AG04449 (cell line): ENCODE measurements at regions not wholly inside any gene's neighbourhood (a gene's known extent, or its start where the extent isn't known, plus 50 kb on each side); places are given as distances from the start of the nearest gene placed in this dataset.

ENCODE experiments used
- CTCF ChIA-PET: fragments of 350-600 bp; formaldehyde crosslinking; extraction: SDS; loops from one replicate; lab custom pipeline; 2021; ENCODE audit warnings: antibody characterized with exemption; lab: Yijun Ruan, JAX
- POLR2A ChIA-PET: fragments of 400-600, 350-600 bp; formaldehyde crosslinking; extraction: SDS; loops from one replicate; lab custom pipeline; 2020; ENCODE audit warnings: antibody characterized with exemption, inconsistent platforms; lab: Yijun Ruan, JAX
- DNase-seq: peaks from one replicate; pipeline ENCODE4 v3.0.0-alpha.2; 2010; ENCODE audit warnings: low read depth, low spot score
- H3K4me3 ChIP-seq: 2 replicates; pipeline ENCODE4 v1.5.1; 2011; ENCODE audit warnings: low read depth, mild to moderate bottlenecking, control low read depth, low read length
- CTCF ChIP-seq: IDR thresholded peaks from one replicate; pipeline ENCODE4 v1.5.1; 2011; ENCODE audit warnings: mild to moderate bottlenecking, moderate library complexity, low read length, control low read depth, inconsistent platforms; ENCODE audit not compliant: insufficient read depth; ENCODE audit errors: missing control alignments

- H3K4me3 ChIP-seq: no peak overlapping the region
- DNase-seq: no peak
- POLR2A ChIA-PET: no interaction called here
- CTCF ChIA-PET: no interaction called here
- TF ChIP-seq CTCF: no peak
These were observed 1112.5 kb downstream of the TECRL start for GRCh38 chr4:63296773-63297172.

GRCh38 chr4:63275491-63275890 is 1133.8 kb downstream of the TECRL start:
- H3K4me3 ChIP-seq: no peak overlapping the region
- TF ChIP-seq CTCF: no peak
- POLR2A ChIA-PET: no interaction called here
- CTCF ChIA-PET: no interaction called here
- DNase-seq: no peak

- DNase-seq: no peak
- CTCF ChIA-PET: no interaction called here
- POLR2A ChIA-PET: no interaction called here
- no peak overlapping the region for H3K4me3 ChIP-seq
- TF ChIP-seq CTCF: no peak
These were observed 1140.1 kb downstream of the TECRL start for GRCh38 chr4:63269156-63269555.

- ChIA-PET POLR2A (no interaction called here), CTCF (no interaction called here)
These were observed 1175.6 kb downstream of the TECRL start for GRCh38 chr4:63233671-63234070.

GRCh38 chr4:63232058-63232457 is 1177.2 kb downstream of the TECRL start:
- TF ChIP-seq CTCF: no peak

More at GRCh38 chr4:63233671-63234070, 1175.6 kb downstream of the TECRL start:
- DNase-seq: no peak
- no peak overlapping the region for H3K4me3 ChIP-seq
- TF ChIP-seq CTCF: no peak

GRCh38 chr4:63226229-63226628 is 1183.0 kb downstream of the TECRL start:
- H3K4me3 ChIP-seq: no peak overlapping the region
- no peak for TF ChIP-seq CTCF
- CTCF ChIA-PET: no interaction called here
- no peak for DNase-seq
- POLR2A ChIA-PET: no interaction called here

More at GRCh38 chr4:63232058-63232457, 1177.2 kb downstream of the TECRL start:
- POLR2A ChIA-PET: no interaction called here
- DNase-seq: no peak
- no peak overlapping the region for H3K4me3 ChIP-seq
- CTCF ChIA-PET: no interaction called here

GRCh38 chr4:63222466-63222865 is 1186.8 kb downstream of the TECRL start:
- H3K4me3 ChIP-seq: no peak overlapping the region
- CTCF ChIA-PET: no interaction called here
- TF ChIP-seq CTCF: no peak
- POLR2A ChIA-PET: no interaction called here
- no peak for DNase-seq
